GM21360 (cell line): ENCODE measurements at regions not wholly inside any gene's neighbourhood (a gene's known extent, or its start where the extent isn't known, plus 50 kb on each side); places are given as distances from the start of the nearest gene placed in this dataset.

Experiments
- ATAC-seq: cut with Tn5 transposase; IDR thresholded peaks from one replicate; pipeline ENCODE4 v1.9.1; 2021; ENCODE audit warnings: mild to moderate bottlenecking, moderate library complexity; ENCODE audit not compliant: unreplicated experiment

GRCh38 chr22:48057116-48057835, 1294.8 kb downstream of the TBC1D22A start:
- ATAC-seq, result no peak

GRCh38 chr22:48055827-48056226, 1293.4 kb downstream of the TBC1D22A start:
- no peak for ATAC-seq

- no peak for ATAC-seq
Observed at GRCh38 chr22:48055185-48055584, 1292.7 kb downstream of the TBC1D22A start.

GRCh38 chr22:48054596-48054995, 1292.1 kb downstream of the TBC1D22A start:
- no peak for ATAC-seq

GRCh38 chr22:48053973-48054372, 1291.5 kb downstream of the TBC1D22A start:
- no peak for ATAC-seq

- ATAC-seq, result no peak
Observed at GRCh38 chr22:48053486-48053885, 1291.0 kb downstream of the TBC1D22A start.

GRCh38 chr22:48052621-48052890, 1290.1 kb downstream of the TBC1D22A start:
- ATAC-seq, result no peak

- ATAC-seq, result no peak
Observed at GRCh38 chr22:48051796-48052620, 1289.6 kb downstream of the TBC1D22A start.

GRCh38 chr22:48050836-48051235, 1288.4 kb downstream of the TBC1D22A start:
- no peak for ATAC-seq

- no peak for ATAC-seq
Observed at GRCh38 chr22:48049116-48049515, 1286.7 kb downstream of the TBC1D22A start.

- ATAC-seq, result no peak
Observed at GRCh38 chr22:48047722-48048500, 1285.5 kb downstream of the TBC1D22A start.

GRCh38 chr22:48045369-48045768, 1282.9 kb downstream of the TBC1D22A start:
- peak; percentile 66 for ATAC-seq

- no peak for ATAC-seq
Observed at GRCh38 chr22:48044487-48045060, 1282.1 kb downstream of the TBC1D22A start.

GRCh38 chr22:48043581-48043980, 1281.1 kb downstream of the TBC1D22A start:
- ATAC-seq, result no peak

- no peak for ATAC-seq
Observed at GRCh38 chr22:48042621-48043395, 1280.4 kb downstream of the TBC1D22A start.

GRCh38 chr22:48039326-48039725, 1276.9 kb downstream of the TBC1D22A start:
- ATAC-seq, result no peak

GRCh38 chr22:48037618-48038017, 1275.2 kb downstream of the TBC1D22A start:
- no peak for ATAC-seq

- no peak for ATAC-seq
Observed at GRCh38 chr22:48035897-48036296, 1273.4 kb downstream of the TBC1D22A start.

GRCh38 chr22:48031589-48031988, 1269.1 kb downstream of the TBC1D22A start:
- no peak for ATAC-seq

GRCh38 chr22:48025096-48025495, 1262.6 kb downstream of the TBC1D22A start:
- no peak for ATAC-seq

- ATAC-seq, result no peak
Observed at GRCh38 chr22:48021991-48022401, 1259.5 kb downstream of the TBC1D22A start.
